Endothelial cell of umbilical vein (primary cell): ENCODE measurements at regions not wholly inside any gene's neighbourhood (a gene's known extent, or its start where the extent isn't known, plus 50 kb on each side); places are given as distances from the start of the nearest gene placed in this dataset.

Experiments used
- BruUV-seq: library from RNA; stranded (reverse); fragments of 400-500 nt; replicated peaks from 2 replicates; lab custom pipeline; 2021; lab: Mats Ljungman, UMichigan
- CTCF ChIA-PET: fragments of 300-600, 350-600 bp; sonication (Branson Sonifier 250); formaldehyde crosslinking; loops from one replicate; lab custom pipeline; 2021; ENCODE audit warnings: antibody characterized with exemption, inconsistent platforms; lab: Charles Lee
- POLR2A ChIA-PET: fragments of 300-600, 350-600 bp; sonication (Branson Sonifier 250); formaldehyde crosslinking; loops from one replicate; lab custom pipeline; 2021; ENCODE audit warnings: antibody characterized with exemption, inconsistent platforms; lab: Charles Lee
- DNase-seq: peaks from one replicate; pipeline ENCODE4 v3.0.0-alpha.2; 2011; ENCODE audit warnings: low read depth, low spot score
- FAIRE-seq: peaks from 2 replicates; lab custom pipeline; 2011; peaks lifted over from hg19 to GRCh38; lab: Jason Lieb, UNC
- H2AFZ ChIP-seq: 2 replicates; pipeline ENCODE4 v1.6.0; 2012; ENCODE audit warnings: low read depth, low read length, control low read depth, inconsistent platforms
- H3K27ac ChIP-seq: 2 replicates; pipeline ENCODE4 v1.5.1; 2011; ENCODE audit warnings: low read depth, mild to moderate bottlenecking, control low read depth, low read length, moderate library complexity; ENCODE audit not compliant: insufficient read depth
- H3K27me3 ChIP-seq, 2 experiments: 2 replicates each; pipeline versions ENCODE4 v1.6.0 to v1.6.1; 2011; ENCODE audit warnings: low read length in 2 of 2, mixed read lengths in 1 of 2; ENCODE audit not compliant: control insufficient read depth in 2 of 2, insufficient read depth in 2 of 2
- H3K36me3 ChIP-seq, 2 experiments: 2 replicates in 1 of 2; 3 replicates in 1 of 2; pipeline ENCODE4 v1.5.1; 2011; ENCODE audit warnings: low read length in 2 of 2, mild to moderate bottlenecking in 1 of 2, moderate library complexity in 1 of 2; ENCODE audit not compliant: control insufficient read depth in 2 of 2, insufficient read depth in 2 of 2; ENCODE audit errors: extremely low read depth in 1 of 2
- H3K4me1 ChIP-seq: 3 replicates; pipeline ENCODE4 v1.5.1; 2011; ENCODE audit warnings: mild to moderate bottlenecking, low read length; ENCODE audit not compliant: control insufficient read depth, insufficient read depth; ENCODE audit errors: extremely low read depth
- H3K4me2 ChIP-seq: 2 replicates; pipeline ENCODE4 v1.6.1; 2011; ENCODE audit warnings: low read length, control low read depth, mixed read lengths; ENCODE audit not compliant: insufficient read depth
- H3K4me3 ChIP-seq, 3 experiments: fragments of 200-600 bp in 1 of 3; sonication (generic), shearing (Covaris generic) in 1 of 3; replicated peaks in 1 of 3; 2 replicates each; pipeline ENCODE4 v1.5.1; 2011 to 2016; ENCODE audit warnings: control low read depth in 3 of 3, low read length in 3 of 3, mild to moderate bottlenecking in 2 of 3, inconsistent platforms in 1 of 3, low read depth in 1 of 3, moderate library complexity in 1 of 3; ENCODE audit not compliant: insufficient read depth in 1 of 3
- H3K79me2 ChIP-seq: 2 replicates; pipeline ENCODE4 v1.6.0; 2012; ENCODE audit warnings: low read length, inconsistent platforms; ENCODE audit not compliant: control insufficient read depth, insufficient read depth
- H3K9ac ChIP-seq: replicated peaks from 2 replicates; pipeline ENCODE3; 2011; ENCODE audit warnings: low read length, control low read depth; ENCODE audit not compliant: insufficient read depth; ENCODE audit errors: extremely low read depth
- H3K9me1 ChIP-seq: replicated peaks from 3 replicates; pipeline ENCODE4 v1.6.0; 2011; ENCODE audit warnings: mild to moderate bottlenecking, low read length; ENCODE audit not compliant: control insufficient read depth, insufficient read depth; ENCODE audit errors: extremely low read depth
- H3K9me3 ChIP-seq: replicated peaks from 2 replicates; pipeline ENCODE4 v1.5.1; 2012; ENCODE audit warnings: low read length, inconsistent platforms; ENCODE audit not compliant: control insufficient read depth, insufficient read depth
- H4K20me1 ChIP-seq: replicated peaks from 2 replicates; pipeline ENCODE3; 2011; ENCODE audit warnings: mild to moderate bottlenecking, low read length; ENCODE audit not compliant: control insufficient read depth, insufficient read depth; ENCODE audit errors: extremely low read depth
- EZH2 ChIP-seq: IDR thresholded peaks from 2 replicates; pipeline ENCODE4 v1.6.1; 2012; ENCODE audit warnings: borderline replicate concordance, low read depth, mild to moderate bottlenecking, moderate library complexity, low read length, inconsistent platforms; ENCODE audit not compliant: severe bottlenecking
- FOS ChIP-seq: IDR thresholded peaks from 2 replicates; pipeline ENCODE4 v1.6.1; 2011; ENCODE audit warnings: mild to moderate bottlenecking, low read length, moderate library complexity, borderline replicate concordance; ENCODE audit not compliant: insufficient read depth
- GATA2 ChIP-seq: IDR thresholded peaks from 2 replicates; pipeline ENCODE4 v1.7.0; 2011; ENCODE audit warnings: low read depth, mild to moderate bottlenecking, moderate library complexity, mixed read lengths, low read length; ENCODE audit not compliant: insufficient read length, insufficient read depth
- JUN ChIP-seq: IDR thresholded peaks from 2 replicates; pipeline ENCODE4 v1.6.1; 2011; ENCODE audit warnings: borderline replicate concordance, low read depth; ENCODE audit not compliant: insufficient read length, insufficient read depth
- MAX ChIP-seq: IDR thresholded peaks from 2 replicates; pipeline ENCODE4 v1.6.1; 2011; ENCODE audit not compliant: insufficient read depth, insufficient read length
- MYC ChIP-seq: IDR thresholded peaks from one replicate; pipeline ENCODE4 v1.6.1; 2011; ENCODE audit warnings: mild to moderate bottlenecking, low read depth, low read length
- POLR2A ChIP-seq: IDR thresholded peaks from 2 replicates; pipeline ENCODE4 v1.6.1; 2012; ENCODE audit warnings: low read depth, mild to moderate bottlenecking, control low read depth, low read length
- POLR2AphosphoS5 ChIP-seq: IDR thresholded peaks from 2 replicates; pipeline ENCODE4 v1.6.1; 2012; ENCODE audit warnings: low read depth, mild to moderate bottlenecking, control low read depth, low read length, moderate library complexity; ENCODE audit not compliant: insufficient read depth
- dilution Hi-C: fragments of 300-500 bp; cut with MboI; formaldehyde crosslinking; loops from one replicate; pipeline ENCODE4 v1.15.0; 2019; ENCODE audit warnings: low sequenced_read_pairs; ENCODE audit not compliant: extremely low pct_ligation_motif_present
- intact Hi-C: fragments of 100-400 bp; cut with micrococcal nuclease; formaldehyde crosslinking; loops from one replicate; pipeline ENCODE4 v1.10.0; 2022
- TF ChIP-seq, protein P1 (sequence below), 2 donors: IDR thresholded peaks; 1 replicate in 1 of 2; 2 replicates in 1 of 2; pipeline ENCODE4 v1.5.1; 2011; ENCODE audit warnings: low read length in 2 of 2, mild to moderate bottlenecking in 2 of 2, moderate library complexity in 2 of 2, control low read depth in 1 of 2, inconsistent platforms in 1 of 2, low read depth in 1 of 2; ENCODE audit not compliant: insufficient read depth in 1 of 2; ENCODE audit errors: extremely low read depth in 1 of 2

- Histone ChIP-seq H3K4me1 (no peaks in the 10 kb centered on the region), H3K4me3 (no peak overlapping the region), H3K9me1 (no peaks in the 10 kb centered on the region), H3K9ac (no peak overlapping the region), H3K27me3 (peaks cover 0 to 2% of the 10 kb centered on the region in 2 experiments), H2AFZ (no peak overlapping the region), H3K9me3 (no peaks in the 10 kb centered on the region), H3K4me2 (no peak overlapping the region), H4K20me1 (no peaks in the 10 kb centered on the region), H3K36me3 (no peaks in the 10 kb centered on the region), H3K79me2 (no peaks in the 10 kb centered on the region), H3K27ac (no peak overlapping the region)
- CTCF ChIA-PET, result interaction anchor here (1.0 to 1.9 kb wide), 4 partner anchors 13 to 39 kb away, joined by 3 to 7 read pairs (median 4); no protein-coding TSS in a partner anchor
- dilution Hi-C loops, result no loop called here
- TF ChIP-seq MYC (no peak), POLR2AphosphoS5 (no peak), JUN (no peak), GATA2 (no peak), EZH2 (no peak), MAX (no peak), POLR2A (no peak), FOS (no peak)
- TF ChIP-seq, protein P1, sequence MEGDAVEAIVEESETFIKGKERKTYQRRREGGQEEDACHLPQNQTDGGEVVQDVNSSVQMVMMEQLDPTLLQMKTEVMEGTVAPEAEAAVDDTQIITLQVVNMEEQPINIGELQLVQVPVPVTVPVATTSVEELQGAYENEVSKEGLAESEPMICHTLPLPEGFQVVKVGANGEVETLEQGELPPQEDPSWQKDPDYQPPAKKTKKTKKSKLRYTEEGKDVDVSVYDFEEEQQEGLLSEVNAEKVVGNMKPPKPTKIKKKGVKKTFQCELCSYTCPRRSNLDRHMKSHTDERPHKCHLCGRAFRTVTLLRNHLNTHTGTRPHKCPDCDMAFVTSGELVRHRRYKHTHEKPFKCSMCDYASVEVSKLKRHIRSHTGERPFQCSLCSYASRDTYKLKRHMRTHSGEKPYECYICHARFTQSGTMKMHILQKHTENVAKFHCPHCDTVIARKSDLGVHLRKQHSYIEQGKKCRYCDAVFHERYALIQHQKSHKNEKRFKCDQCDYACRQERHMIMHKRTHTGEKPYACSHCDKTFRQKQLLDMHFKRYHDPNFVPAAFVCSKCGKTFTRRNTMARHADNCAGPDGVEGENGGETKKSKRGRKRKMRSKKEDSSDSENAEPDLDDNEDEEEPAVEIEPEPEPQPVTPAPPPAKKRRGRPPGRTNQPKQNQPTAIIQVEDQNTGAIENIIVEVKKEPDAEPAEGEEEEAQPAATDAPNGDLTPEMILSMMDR (IDR thresholded peaks at IDR 0.05; ENCODE audit: extremely low read depth in 1 of 2, insufficient read depth in 1 of 2, low read depth in 1 of 2, low read length in 2 of 2), result no peak
- intact Hi-C loops, result no loop called here
- BruUV-seq, result no TSS peak
- POLR2A ChIA-PET, result no interaction called here
- FAIRE-seq (no peak), DNase-seq (no peak)
Measured at GRCh38 chr13:31875134-31875533, 135.8 kb downstream of the RXFP2 start.
